Loucy (cell line): ENCODE measurements at regions not wholly inside any gene's neighbourhood (a gene's known extent, or its start where the extent isn't known, plus 50 kb on each side); places are given as distances from the start of the nearest gene placed in this dataset.

Experiments used
- EZH2phosphoT487 ChIP-seq: fragments of 200-600 bp; IDR thresholded peaks from 2 replicates; pipeline ENCODE4 v1.6.1; 2018; ENCODE audit warnings: antibody characterized with exemption, mild to moderate bottlenecking, moderate library complexity, borderline replicate concordance
- TF ChIP-seq, protein P1 (sequence below): fragments of 200-600 bp; sonication (generic); conservative IDR thresholded peaks from 2 replicates; pipeline ENCODE4 v1.5.1; 2014; ENCODE audit warnings: mild to moderate bottlenecking, antibody characterized with exemption, low read length

DNA sequence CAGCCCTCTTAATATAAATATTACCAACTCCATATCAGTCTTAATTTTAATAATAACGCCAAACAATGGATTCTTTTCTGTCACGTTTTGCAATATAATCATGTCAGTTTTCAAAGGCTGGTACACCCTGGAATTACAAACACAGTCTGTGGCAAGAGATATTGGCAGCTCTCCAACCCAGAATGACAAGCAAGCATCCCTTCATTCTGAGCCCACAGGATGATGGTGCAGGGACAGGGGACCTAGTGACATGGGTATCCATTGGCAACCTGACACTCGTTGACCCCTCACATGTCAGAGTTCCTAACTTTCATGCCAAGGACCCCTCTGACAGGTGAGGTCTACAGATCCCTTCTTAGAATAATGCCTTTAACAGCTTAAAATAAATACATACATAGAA, 154.5 kb upstream of the TSC22D2 start:
- TF ChIP-seq, protein P1, sequence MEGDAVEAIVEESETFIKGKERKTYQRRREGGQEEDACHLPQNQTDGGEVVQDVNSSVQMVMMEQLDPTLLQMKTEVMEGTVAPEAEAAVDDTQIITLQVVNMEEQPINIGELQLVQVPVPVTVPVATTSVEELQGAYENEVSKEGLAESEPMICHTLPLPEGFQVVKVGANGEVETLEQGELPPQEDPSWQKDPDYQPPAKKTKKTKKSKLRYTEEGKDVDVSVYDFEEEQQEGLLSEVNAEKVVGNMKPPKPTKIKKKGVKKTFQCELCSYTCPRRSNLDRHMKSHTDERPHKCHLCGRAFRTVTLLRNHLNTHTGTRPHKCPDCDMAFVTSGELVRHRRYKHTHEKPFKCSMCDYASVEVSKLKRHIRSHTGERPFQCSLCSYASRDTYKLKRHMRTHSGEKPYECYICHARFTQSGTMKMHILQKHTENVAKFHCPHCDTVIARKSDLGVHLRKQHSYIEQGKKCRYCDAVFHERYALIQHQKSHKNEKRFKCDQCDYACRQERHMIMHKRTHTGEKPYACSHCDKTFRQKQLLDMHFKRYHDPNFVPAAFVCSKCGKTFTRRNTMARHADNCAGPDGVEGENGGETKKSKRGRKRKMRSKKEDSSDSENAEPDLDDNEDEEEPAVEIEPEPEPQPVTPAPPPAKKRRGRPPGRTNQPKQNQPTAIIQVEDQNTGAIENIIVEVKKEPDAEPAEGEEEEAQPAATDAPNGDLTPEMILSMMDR: no peak
- TF ChIP-seq EZH2phosphoT487: no peak
